Anterior cingulate cortex (tissue), 58 donors: ENCODE measurements at regions not wholly inside any gene's neighbourhood (a gene's known extent, or its start where the extent isn't known, plus 50 kb on each side); places are given as distances from the start of the nearest gene placed in this dataset.
"Not testable (repeated sequence)": the region's sequence is repeated elsewhere in the genome, so short reads cannot be mapped to it uniquely, and the experiment has no call there.

Experiments used
- DNase-seq, 58 donors: peaks; one replicate each; lab custom pipeline; 2025; lab: John Stamatoyannopoulos, UW

DNA sequence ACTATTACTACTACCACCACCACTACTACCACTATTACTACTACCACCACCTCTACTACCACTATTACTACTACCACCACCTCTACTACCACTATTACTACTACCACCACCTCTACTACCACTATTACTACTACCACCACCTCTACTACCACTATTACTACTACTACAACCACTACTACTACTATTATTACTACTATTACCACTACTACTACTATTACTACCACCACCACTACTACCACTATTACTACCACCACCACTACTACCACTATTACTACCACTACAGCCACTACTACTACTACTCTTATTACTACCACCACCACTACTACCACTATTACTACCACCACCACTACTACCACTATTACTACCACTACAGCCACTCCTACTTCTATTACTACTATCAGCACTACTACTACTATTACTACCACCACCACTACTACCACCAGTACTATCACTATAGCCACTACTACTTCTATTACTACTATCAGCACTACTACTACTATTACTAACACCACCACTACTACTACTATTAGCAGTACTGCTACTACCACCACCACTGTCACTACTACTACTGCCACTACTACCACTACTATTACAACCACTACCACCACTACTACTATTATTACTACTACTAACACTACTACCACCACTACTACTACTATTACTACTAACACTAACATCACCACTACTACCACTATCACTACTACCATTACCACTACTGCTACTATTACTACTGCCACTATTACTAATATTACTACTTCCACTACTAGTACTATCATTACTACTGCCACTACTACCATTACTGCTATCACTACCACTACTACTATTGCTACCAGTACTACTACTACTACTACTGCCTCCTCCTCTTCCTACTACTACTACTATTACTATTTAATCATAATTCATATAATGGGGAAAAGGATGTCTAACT lies 669.2 kb upstream of the SOX11 start:
- DNase-seq = not testable (repeated sequence)

- DNase-seq = no peak
Observed at GRCh38 chr2:5026571-5027234, 665.5 kb upstream of the SOX11 start.

GRCh38 chr2:5035057-5035488 lies 657.1 kb upstream of the SOX11 start:
- DNase-seq = no peak

GRCh38 chr2:5036256-5036655 lies 655.9 kb upstream of the SOX11 start:
- DNase-seq = no peak

DNA sequence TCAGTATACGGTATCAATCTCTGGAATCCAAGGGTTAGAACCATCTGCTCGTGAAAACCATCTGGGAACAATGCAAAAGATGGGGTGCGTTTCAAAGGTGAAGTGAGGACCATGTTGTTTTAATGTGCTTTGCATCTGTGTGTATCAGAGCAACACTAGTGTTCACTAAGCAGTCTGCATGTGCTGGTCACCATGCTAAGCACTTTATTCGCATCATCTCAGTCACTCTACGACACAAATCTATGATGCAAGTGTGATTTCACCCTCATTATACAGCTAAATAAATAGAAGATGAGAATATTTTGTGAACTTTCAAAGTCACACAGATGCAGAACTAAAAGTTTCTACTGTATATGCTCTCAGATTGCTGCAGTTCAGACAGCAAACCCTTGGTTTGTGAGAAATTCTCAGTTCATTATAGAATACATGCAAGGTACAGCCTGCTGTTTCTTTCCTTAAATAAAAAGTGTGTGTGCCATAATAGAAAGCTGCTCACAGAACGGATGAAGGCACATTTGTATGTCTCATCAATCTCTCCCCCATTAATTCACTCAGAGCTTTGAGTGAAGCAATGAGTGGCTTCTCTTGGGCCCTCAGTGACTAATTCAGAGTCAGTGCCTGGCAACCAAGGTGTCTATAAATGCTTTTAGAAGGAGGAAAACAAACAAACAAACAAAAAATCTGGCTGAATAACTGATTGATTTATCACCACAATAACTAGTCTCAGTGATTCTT lies 652.8 kb upstream of the SOX11 start:
- DNase-seq = no peak

DNA sequence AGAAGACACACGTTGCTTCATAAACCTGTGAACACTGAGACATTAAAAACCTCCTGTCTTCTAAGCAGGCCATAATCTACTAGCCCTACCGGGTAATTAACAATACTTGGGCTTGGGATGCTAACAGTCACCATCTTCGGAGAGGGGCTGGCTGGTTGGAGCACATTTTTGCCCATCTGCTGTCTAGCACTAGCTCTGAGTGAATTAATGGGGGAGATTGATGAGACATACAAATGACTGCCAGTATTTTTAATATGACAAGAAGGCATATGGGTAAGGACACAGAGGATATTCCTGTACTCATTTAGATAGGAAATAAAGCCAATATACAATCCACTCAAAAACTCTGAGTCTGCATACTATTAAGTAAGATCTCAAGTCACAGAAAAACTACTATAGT lies 651.6 kb upstream of the SOX11 start:
- no peak for DNase-seq

GRCh38 chr2:5041501-5041900 lies 650.7 kb upstream of the SOX11 start:
- DNase-seq = no peak

GRCh38 chr2:5042666-5043440 lies 649.3 kb upstream of the SOX11 start:
- DNase-seq = no peak

GRCh38 chr2:5051300-5051699 lies 640.9 kb upstream of the SOX11 start:
- no peak for DNase-seq

DNA sequence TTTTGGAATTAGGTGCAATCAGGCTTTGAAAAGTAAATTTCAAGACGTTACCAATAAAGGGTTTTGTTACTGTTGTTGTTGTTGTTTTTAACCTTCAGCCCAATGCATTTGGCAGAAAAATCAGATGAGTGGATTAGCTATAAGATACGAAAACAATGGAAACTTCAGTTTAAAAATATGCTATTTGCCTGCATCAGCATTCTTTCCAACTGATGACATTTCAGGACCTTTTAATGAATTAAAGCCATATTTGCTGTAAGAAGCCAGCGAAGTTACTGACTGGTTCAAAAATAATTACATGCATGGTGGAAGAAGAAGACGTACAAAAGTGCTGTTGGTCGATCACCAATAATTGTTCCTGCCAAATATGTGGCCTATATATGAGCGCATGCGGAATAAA lies 639.3 kb upstream of the SOX11 start:
- DNase-seq = no peak

GRCh38 chr2:5057891-5058351 lies 634.3 kb upstream of the SOX11 start:
- no peak for DNase-seq

GRCh38 chr2:5060956-5061355 lies 631.2 kb upstream of the SOX11 start:
- DNase-seq = no peak

- DNase-seq = no peak
Observed at GRCh38 chr2:5064687-5065086, 627.5 kb upstream of the SOX11 start.

DNA sequence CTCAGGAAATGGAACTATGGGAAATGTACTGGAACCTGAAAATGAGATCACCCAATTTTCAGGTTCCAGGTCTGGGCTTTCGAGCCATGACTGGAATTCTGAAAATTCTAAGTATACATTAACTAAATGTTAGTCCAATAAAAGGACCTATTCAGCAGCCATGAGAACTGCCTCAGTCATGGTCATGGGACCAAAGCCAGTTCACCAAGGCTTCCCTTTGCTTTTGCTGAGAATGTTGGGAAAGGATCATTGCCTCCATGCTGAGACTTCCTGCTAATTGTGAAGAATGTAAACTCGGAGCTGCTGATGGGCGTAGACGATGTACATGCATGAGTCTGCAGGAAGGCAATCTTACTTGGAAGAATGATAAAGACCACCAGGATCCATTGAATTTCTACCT lies 624.4 kb upstream of the SOX11 start:
- DNase-seq = no peak

- no peak for DNase-seq
Observed at GRCh38 chr2:5070257-5070656, 621.9 kb upstream of the SOX11 start.

GRCh38 chr2:5074733-5075132 lies 617.5 kb upstream of the SOX11 start:
- DNase-seq = no peak

DNA sequence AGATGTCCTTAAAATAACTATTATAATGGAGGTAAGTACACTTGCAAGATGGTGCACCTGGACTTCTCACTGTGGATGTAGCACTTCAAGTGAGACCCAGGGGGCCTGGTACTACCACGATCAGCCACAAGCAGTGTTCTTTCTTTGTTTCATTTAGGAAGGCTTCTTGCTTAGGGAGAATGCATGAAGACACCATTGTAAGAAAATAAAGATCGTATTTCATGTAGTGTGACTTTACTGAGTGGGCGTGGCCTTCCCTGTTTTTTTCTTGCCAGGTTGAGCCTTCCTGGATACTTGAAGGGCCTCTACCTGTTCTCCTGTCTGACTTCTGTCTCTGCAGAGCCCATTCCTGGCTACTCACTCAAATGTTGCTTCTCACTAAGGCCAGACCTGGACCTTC lies 615.6 kb upstream of the SOX11 start:
- DNase-seq = no peak

- no peak for DNase-seq
Observed at GRCh38 chr2:5077479-5078089, 614.6 kb upstream of the SOX11 start.

DNA sequence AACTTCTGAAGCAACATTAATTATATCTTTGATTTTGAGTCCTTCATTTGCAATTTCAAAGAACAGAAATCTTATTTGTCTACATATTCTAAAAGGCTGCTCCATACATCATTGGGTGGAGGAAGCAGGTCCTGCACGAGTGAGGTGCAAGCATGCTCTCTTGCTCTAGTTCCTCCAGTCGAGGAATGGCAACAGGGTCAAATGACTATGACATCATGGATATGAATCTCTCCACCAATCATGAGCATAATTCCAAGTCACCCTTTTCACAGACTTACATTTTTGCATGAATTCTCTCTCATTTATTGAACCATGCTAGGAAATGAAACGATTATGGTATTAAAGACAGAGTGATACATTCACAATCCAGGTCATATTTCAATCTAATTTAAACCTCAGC lies 608.8 kb upstream of the SOX11 start:
- no peak for DNase-seq

DNA sequence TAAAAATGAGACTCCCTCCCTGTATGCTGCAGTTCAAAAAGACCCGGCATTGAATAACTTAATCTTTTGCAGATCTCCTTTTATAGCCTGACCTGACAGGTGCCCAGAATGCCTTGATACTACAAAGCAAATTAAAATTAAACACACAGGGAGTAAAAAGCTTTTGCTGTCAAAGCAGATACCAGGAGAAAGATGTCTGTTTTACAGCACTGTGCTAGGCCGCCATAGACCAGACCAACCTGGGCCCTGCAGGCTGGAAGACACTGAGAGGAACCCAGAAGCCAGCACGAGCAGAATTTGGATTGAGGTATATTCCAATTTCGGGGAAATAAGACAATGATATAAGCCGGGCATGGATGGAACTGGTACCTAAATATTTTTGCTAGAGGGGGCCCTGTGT lies 602.8 kb upstream of the SOX11 start:
- no peak for DNase-seq
